ENCODE measurements at regions not wholly inside any gene's neighbourhood (a gene's known extent, or its start where the extent isn't known, plus 50 kb on each side); places are given as distances from the start of the nearest gene placed in this dataset.

GRCh38 chr17:63369233-63369632 is 76.9 kb downstream of the CYB561 start:
- no peak for TF ChIP-seq EZH2phosphoT487 (IDR thresholded peaks at IDR 0.05; ENCODE audit: borderline replicate concordance)
- TF ChIP-seq, protein P1, sequence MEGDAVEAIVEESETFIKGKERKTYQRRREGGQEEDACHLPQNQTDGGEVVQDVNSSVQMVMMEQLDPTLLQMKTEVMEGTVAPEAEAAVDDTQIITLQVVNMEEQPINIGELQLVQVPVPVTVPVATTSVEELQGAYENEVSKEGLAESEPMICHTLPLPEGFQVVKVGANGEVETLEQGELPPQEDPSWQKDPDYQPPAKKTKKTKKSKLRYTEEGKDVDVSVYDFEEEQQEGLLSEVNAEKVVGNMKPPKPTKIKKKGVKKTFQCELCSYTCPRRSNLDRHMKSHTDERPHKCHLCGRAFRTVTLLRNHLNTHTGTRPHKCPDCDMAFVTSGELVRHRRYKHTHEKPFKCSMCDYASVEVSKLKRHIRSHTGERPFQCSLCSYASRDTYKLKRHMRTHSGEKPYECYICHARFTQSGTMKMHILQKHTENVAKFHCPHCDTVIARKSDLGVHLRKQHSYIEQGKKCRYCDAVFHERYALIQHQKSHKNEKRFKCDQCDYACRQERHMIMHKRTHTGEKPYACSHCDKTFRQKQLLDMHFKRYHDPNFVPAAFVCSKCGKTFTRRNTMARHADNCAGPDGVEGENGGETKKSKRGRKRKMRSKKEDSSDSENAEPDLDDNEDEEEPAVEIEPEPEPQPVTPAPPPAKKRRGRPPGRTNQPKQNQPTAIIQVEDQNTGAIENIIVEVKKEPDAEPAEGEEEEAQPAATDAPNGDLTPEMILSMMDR (conservative IDR thresholded peaks at IDR 0.05; ENCODE audit: low read length) = no peak
- no peaks in the 10 kb centered on the region for H3K36me3 ChIP-seq (ENCODE audit: insufficient read depth, low read length)
- H3K27me3 ChIP-seq (ENCODE audit: insufficient read depth, low read length, poor library complexity, severe bottlenecking) = no peaks in the 10 kb centered on the region
- H3K4me1 ChIP-seq (ENCODE audit: insufficient read depth, low read length, poor library complexity, severe bottlenecking) = no peaks in the 10 kb centered on the region
- H3F3A ChIP-seq (ENCODE audit: low read depth) = no peaks in the 10 kb centered on the region
- H4K20me1 ChIP-seq (ENCODE audit: insufficient read depth, low read length, poor library complexity, severe bottlenecking) = no peaks in the 10 kb centered on the region
- no peak overlapping the region for H2AFZ ChIP-seq (ENCODE audit: low read length)
- H3K4me2 ChIP-seq (ENCODE audit: low read depth, low read length, poor library complexity, severe bottlenecking) = no peak overlapping the region
- H3K79me2 ChIP-seq (ENCODE audit: insufficient read depth, low read length) = no peaks in the 10 kb centered on the region
- H3K9me2 ChIP-seq (replicated peaks; ENCODE audit: low read depth, low read length) = no peaks in the 10 kb centered on the region
- H3K9ac ChIP-seq (ENCODE audit: low read depth, low read length, poor library complexity, severe bottlenecking) = no peak overlapping the region
- H3K4me3 ChIP-seq (ENCODE audit: low read length, poor library complexity, severe bottlenecking) = no peak overlapping the region
- no peaks in the 10 kb centered on the region for H3K9me3 ChIP-seq (ENCODE audit: insufficient read depth, low read depth, low read length)

GRCh38 chr17:63370696-63371095 is 75.4 kb downstream of the CYB561 start:
- H3F3A ChIP-seq (ENCODE audit: low read depth) = no peaks in the 10 kb centered on the region
- no peaks in the 10 kb centered on the region for H3K9me2 ChIP-seq (replicated peaks; ENCODE audit: low read depth, low read length)
- H3K27me3 ChIP-seq (ENCODE audit: insufficient read depth, low read length, poor library complexity, severe bottlenecking) = no peaks in the 10 kb centered on the region
- H3K4me2 ChIP-seq (ENCODE audit: low read depth, low read length, poor library complexity, severe bottlenecking) = no peak overlapping the region
- H3K4me3 ChIP-seq (ENCODE audit: low read length, poor library complexity, severe bottlenecking) = no peak overlapping the region
- H3K4me1 ChIP-seq (ENCODE audit: insufficient read depth, low read length, poor library complexity, severe bottlenecking) = no peaks in the 10 kb centered on the region
- TF ChIP-seq, protein P1 (conservative IDR thresholded peaks at IDR 0.05; ENCODE audit: low read length) = no peak
- no peak for TF ChIP-seq EZH2phosphoT487 (IDR thresholded peaks at IDR 0.05; ENCODE audit: borderline replicate concordance)
- H3K9ac ChIP-seq (ENCODE audit: low read depth, low read length, poor library complexity, severe bottlenecking) = no peak overlapping the region
- no peaks in the 10 kb centered on the region for H3K79me2 ChIP-seq (ENCODE audit: insufficient read depth, low read length)
- no peaks in the 10 kb centered on the region for H3K36me3 ChIP-seq (ENCODE audit: insufficient read depth, low read length)
- no peak overlapping the region for H2AFZ ChIP-seq (ENCODE audit: low read length)
- H4K20me1 ChIP-seq (ENCODE audit: insufficient read depth, low read length, poor library complexity, severe bottlenecking) = no peaks in the 10 kb centered on the region
- no peaks in the 10 kb centered on the region for H3K9me3 ChIP-seq (ENCODE audit: insufficient read depth, low read depth, low read length)

DNA sequence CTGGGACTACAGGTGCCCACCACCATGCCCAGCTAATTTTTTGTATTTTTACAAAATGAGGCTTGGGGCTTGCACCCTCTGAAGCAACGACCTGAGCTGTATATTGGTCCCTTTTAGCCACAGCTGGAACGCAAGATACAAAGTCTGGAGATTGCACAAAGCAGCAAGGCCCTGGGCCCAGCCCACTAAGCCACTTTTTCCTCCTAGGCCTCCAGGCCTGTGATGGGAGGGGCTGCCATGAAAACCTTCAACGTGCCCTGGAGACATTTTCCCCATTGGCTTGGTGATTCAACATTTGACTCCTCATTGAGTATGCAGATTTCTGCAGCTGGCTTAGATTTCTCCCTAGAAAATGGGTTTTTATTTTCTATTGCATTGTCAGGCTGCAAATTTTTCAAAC is 69.2 kb downstream of the CYB561 start:
- H3K4me1 ChIP-seq (ENCODE audit: insufficient read depth, low read length, poor library complexity, severe bottlenecking) = no peaks in the 10 kb centered on the region
- H3K27me3 ChIP-seq (ENCODE audit: insufficient read depth, low read length, poor library complexity, severe bottlenecking) = no peaks in the 10 kb centered on the region
- no peaks in the 10 kb centered on the region for H3K9me2 ChIP-seq (replicated peaks; ENCODE audit: low read depth, low read length)
- H4K20me1 ChIP-seq (ENCODE audit: insufficient read depth, low read length, poor library complexity, severe bottlenecking) = no peaks in the 10 kb centered on the region
- peaks cover 7% of the 10 kb centered on the region for H3K9me3 ChIP-seq (ENCODE audit: insufficient read depth, low read depth, low read length)
- H3K4me2 ChIP-seq (ENCODE audit: low read depth, low read length, poor library complexity, severe bottlenecking) = no peak overlapping the region
- no peak overlapping the region for H2AFZ ChIP-seq (ENCODE audit: low read length)
- H3K36me3 ChIP-seq (ENCODE audit: insufficient read depth, low read length) = no peaks in the 10 kb centered on the region
- no peaks in the 10 kb centered on the region for H3K79me2 ChIP-seq (ENCODE audit: insufficient read depth, low read length)
- H3F3A ChIP-seq (ENCODE audit: low read depth) = no peaks in the 10 kb centered on the region
- H3K9ac ChIP-seq (ENCODE audit: low read depth, low read length, poor library complexity, severe bottlenecking) = no peak overlapping the region
- no peak overlapping the region for H3K4me3 ChIP-seq (ENCODE audit: low read length, poor library complexity, severe bottlenecking)
- TF ChIP-seq EZH2phosphoT487 (IDR thresholded peaks at IDR 0.05; ENCODE audit: borderline replicate concordance) = no peak
- TF ChIP-seq, protein P1 (conservative IDR thresholded peaks at IDR 0.05; ENCODE audit: low read length) = no peak
